ENCODE measurements at regions not wholly inside any gene's neighbourhood (a gene's known extent, or its start where the extent isn't known, plus 50 kb on each side); places are given as distances from the start of the nearest gene placed in this dataset.

- WGBS (ENCODE audit: insufficient coverage), result no CpG with 5 or more reads among the region's 2 CpGs
- Histone ChIP-seq H3K4me1 (ENCODE audit: control insufficient read depth, insufficient read depth, low read length) (no peaks in the 10 kb centered on the region), H3K4me3 (ENCODE audit: low read depth, low read length) (no peak overlapping the region), H3K27ac (ENCODE audit: low read depth, low read length) (no peak overlapping the region), H3K36me3 (ENCODE audit: control insufficient read depth, insufficient read depth, low read length) (no peaks in the 10 kb centered on the region), H3K27me3 (ENCODE audit: control insufficient read depth, insufficient read depth, low read length) (no peaks in the 10 kb centered on the region), H3K9me3 (ENCODE audit: control insufficient read depth, insufficient read depth, low read length) (no peaks in the 10 kb centered on the region)
- DNase-seq (ENCODE audit: low read depth in 4 of 6, low spot score in 6 of 6), result peak in 1 of 6 donors; percentile 50
Observed at GRCh38 chr2:41741951-41742595, 305.7 kb upstream of the PKDCC start.

- DNase-seq (ENCODE audit: low read depth in 4 of 6, low spot score in 6 of 6), result peak in 1 of 6 donors; percentile 81
- Histone ChIP-seq H3K36me3 (ENCODE audit: control insufficient read depth, insufficient read depth, low read length) (no peaks in the 10 kb centered on the region), H3K4me1 (ENCODE audit: control insufficient read depth, insufficient read depth, low read length) (no peaks in the 10 kb centered on the region), H3K27ac (ENCODE audit: low read depth, low read length) (no peak overlapping the region), H3K9me3 (ENCODE audit: control insufficient read depth, insufficient read depth, low read length) (no peaks in the 10 kb centered on the region), H3K4me3 (ENCODE audit: low read depth, low read length) (no peak overlapping the region), H3K27me3 (ENCODE audit: control insufficient read depth, insufficient read depth, low read length) (no peaks in the 10 kb centered on the region)
- no CpG with 5 or more reads among the region's 2 CpGs for WGBS (ENCODE audit: insufficient coverage)
Observed at GRCh38 chr2:41743324-41743723, 304.5 kb upstream of the PKDCC start.

DNA sequence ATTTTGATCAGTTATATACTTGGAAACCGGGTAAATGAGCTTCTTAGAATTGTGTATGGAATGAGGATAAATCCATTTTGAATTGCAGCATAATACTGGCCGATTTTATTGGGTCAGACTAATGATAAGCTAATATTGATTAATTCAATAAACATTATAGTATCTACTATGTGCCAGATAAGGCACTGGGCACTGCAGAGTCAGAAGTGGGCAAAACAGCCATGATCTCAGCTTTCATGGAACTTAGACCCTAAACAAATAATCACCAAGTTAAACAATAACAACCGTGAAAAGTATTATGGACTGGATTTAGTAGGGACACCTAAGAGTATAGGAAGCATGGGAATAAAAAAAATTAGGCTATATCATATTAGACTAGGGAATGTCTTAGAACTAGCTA is 297.0 kb upstream of the PKDCC start:
- no CpG with 5 or more reads among the region's 3 CpGs for WGBS (ENCODE audit: insufficient coverage)
- DNase-seq (ENCODE audit: low read depth in 4 of 6, low spot score in 6 of 6), result no peak

DNA sequence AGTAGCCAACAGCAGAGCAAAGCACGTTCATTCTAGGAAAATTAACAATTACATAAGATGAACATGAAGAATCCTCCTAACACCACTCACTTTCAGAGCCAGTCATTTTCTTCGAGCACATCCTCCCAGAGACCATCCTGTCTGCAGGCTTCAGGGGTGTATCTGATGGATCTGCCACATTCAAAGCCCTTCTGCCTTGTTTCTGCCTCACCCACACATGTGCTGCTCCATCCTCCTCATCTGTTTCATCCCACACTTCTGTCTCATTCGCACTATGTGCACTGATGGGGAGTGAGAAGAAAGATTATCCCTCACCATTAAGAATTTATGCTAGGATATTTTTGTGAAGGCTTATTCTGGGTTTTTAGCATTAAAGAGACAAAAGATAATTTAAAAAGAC is 287.9 kb upstream of the PKDCC start:
- DNase-seq (ENCODE audit: low read depth in 4 of 6, low spot score in 6 of 6), result no peak
- H3K36me3 ChIP-seq (ENCODE audit: control insufficient read depth, insufficient read depth, low read length), result no peaks in the 10 kb centered on the region
- H3K27ac ChIP-seq (ENCODE audit: low read depth, low read length), result no peak overlapping the region
- H3K4me3 ChIP-seq (ENCODE audit: low read depth, low read length), result no peak overlapping the region
- H3K27me3 ChIP-seq (ENCODE audit: control insufficient read depth, insufficient read depth, low read length), result no peaks in the 10 kb centered on the region
- WGBS (ENCODE audit: insufficient coverage), result 88% methylated on average over 1 of the region's 3 CpGs
- H3K4me1 ChIP-seq (ENCODE audit: control insufficient read depth, insufficient read depth, low read length), result no peaks in the 10 kb centered on the region
- no peaks in the 10 kb centered on the region for H3K9me3 ChIP-seq (ENCODE audit: control insufficient read depth, insufficient read depth, low read length)

More for the DNA sequence above, 297.0 kb upstream of the PKDCC start:
- Histone ChIP-seq H3K36me3 (ENCODE audit: control insufficient read depth, insufficient read depth, low read length) (no peaks in the 10 kb centered on the region), H3K9me3 (ENCODE audit: control insufficient read depth, insufficient read depth, low read length) (no peaks in the 10 kb centered on the region), H3K4me3 (ENCODE audit: low read depth, low read length) (no peak overlapping the region), H3K27me3 (ENCODE audit: control insufficient read depth, insufficient read depth, low read length) (no peaks in the 10 kb centered on the region), H3K27ac (ENCODE audit: low read depth, low read length) (no peak overlapping the region), H3K4me1 (ENCODE audit: control insufficient read depth, insufficient read depth, low read length) (no peaks in the 10 kb centered on the region)

DNA sequence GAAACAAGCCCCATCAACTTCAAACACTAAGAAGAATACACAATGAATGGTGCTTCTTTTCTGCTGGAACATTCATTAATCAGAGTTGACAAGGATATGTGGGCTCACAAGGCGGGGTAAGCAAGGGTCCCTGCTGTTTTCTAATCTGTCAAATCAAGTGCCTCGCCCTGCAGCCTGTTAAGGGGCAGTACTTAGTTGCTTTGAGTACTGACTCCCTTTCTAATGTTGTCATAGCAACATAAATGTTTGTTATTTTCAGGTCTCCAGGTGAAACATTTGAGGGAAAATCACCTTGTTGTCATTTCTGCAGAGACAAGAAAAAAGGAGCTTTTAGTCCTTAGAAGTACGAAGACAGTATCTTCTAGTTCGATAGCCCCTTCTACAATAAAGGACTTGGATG is 284.7 kb upstream of the PKDCC start:
- Histone ChIP-seq H3K27me3 (ENCODE audit: control insufficient read depth, insufficient read depth, low read length) (no peaks in the 10 kb centered on the region), H3K27ac (ENCODE audit: low read depth, low read length) (no peak overlapping the region), H3K9me3 (ENCODE audit: control insufficient read depth, insufficient read depth, low read length) (no peaks in the 10 kb centered on the region), H3K36me3 (ENCODE audit: control insufficient read depth, insufficient read depth, low read length) (no peaks in the 10 kb centered on the region), H3K4me3 (ENCODE audit: low read depth, low read length) (no peak overlapping the region), H3K4me1 (ENCODE audit: control insufficient read depth, insufficient read depth, low read length) (no peaks in the 10 kb centered on the region)
- no CpG with 5 or more reads among the region's 4 CpGs for WGBS (ENCODE audit: insufficient coverage)
- DNase-seq (ENCODE audit: low read depth in 4 of 6, low spot score in 6 of 6), result peak in 1 of 6 donors; percentile 48

GRCh38 chr2:41764131-41764530 is 283.7 kb upstream of the PKDCC start:
- Histone ChIP-seq H3K27ac (ENCODE audit: low read depth, low read length) (no peak overlapping the region), H3K9me3 (ENCODE audit: control insufficient read depth, insufficient read depth, low read length) (no peaks in the 10 kb centered on the region), H3K36me3 (ENCODE audit: control insufficient read depth, insufficient read depth, low read length) (no peaks in the 10 kb centered on the region), H3K4me1 (ENCODE audit: control insufficient read depth, insufficient read depth, low read length) (no peaks in the 10 kb centered on the region), H3K27me3 (ENCODE audit: control insufficient read depth, insufficient read depth, low read length) (no peaks in the 10 kb centered on the region), H3K4me3 (ENCODE audit: low read depth, low read length) (no peak overlapping the region)
- DNase-seq (ENCODE audit: low read depth in 4 of 6, low spot score in 6 of 6), result no peak
- WGBS (ENCODE audit: insufficient coverage), result 100% methylated on average over 1 of the region's 1 CpG

DNA sequence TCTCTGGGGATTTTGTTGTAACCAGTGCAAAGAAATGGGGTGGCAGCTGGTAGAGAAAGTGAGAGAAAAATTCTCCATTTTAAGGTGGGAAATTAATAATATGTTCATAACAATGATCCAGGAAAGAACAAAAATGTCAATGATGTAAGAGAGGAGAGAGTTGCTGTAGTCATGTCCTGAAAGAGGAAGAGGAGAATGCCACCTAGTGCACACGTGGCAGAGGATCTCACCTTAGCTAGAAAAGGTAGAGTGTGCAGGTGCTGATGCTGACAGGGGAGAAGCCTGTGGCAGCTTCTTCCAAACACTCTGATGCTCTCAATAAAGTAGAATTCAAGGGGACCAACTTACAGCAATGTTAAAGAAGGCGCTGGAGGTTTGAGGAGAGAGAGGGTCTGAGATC is 282.9 kb upstream of the PKDCC start:
- Histone ChIP-seq H3K27ac (ENCODE audit: low read depth, low read length) (no peak overlapping the region), H3K4me1 (ENCODE audit: control insufficient read depth, insufficient read depth, low read length) (no peaks in the 10 kb centered on the region), H3K4me3 (ENCODE audit: low read depth, low read length) (no peak overlapping the region), H3K27me3 (ENCODE audit: control insufficient read depth, insufficient read depth, low read length) (no peaks in the 10 kb centered on the region), H3K36me3 (ENCODE audit: control insufficient read depth, insufficient read depth, low read length) (no peaks in the 10 kb centered on the region), H3K9me3 (ENCODE audit: control insufficient read depth, insufficient read depth, low read length) (no peaks in the 10 kb centered on the region)
- no CpG with 5 or more reads among the region's 2 CpGs for WGBS (ENCODE audit: insufficient coverage)
- peak in 1 of 6 donors; percentile 48 for DNase-seq (ENCODE audit: low read depth in 4 of 6, low spot score in 6 of 6)

DNA sequence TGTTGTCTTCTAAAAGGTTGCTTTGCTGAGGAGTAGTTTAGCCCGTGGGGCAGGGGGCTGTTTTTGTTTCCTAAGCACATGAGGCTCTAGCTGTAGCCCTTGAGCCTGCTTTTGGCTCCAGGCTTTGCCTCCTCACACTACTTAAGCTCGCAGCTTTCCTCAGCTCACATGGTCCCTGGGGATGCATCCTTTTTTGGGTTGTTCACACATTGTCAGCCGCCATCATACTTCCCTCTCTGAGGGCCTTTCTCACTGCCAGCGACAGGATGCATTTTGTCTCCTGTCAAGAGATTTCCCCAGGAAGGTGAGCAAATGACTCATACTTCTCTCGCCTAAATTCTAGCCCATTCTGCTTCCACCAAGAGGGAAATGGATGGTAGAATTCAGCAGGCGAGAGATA is 279.5 kb upstream of the PKDCC start:
- WGBS (ENCODE audit: insufficient coverage), result 47% methylated on average over 3 of the region's 6 CpGs
- Histone ChIP-seq H3K27me3 (ENCODE audit: control insufficient read depth, insufficient read depth, low read length) (no peaks in the 10 kb centered on the region), H3K9me3 (ENCODE audit: control insufficient read depth, insufficient read depth, low read length) (no peaks in the 10 kb centered on the region), H3K4me3 (ENCODE audit: low read depth, low read length) (no peak overlapping the region), H3K36me3 (ENCODE audit: control insufficient read depth, insufficient read depth, low read length) (no peaks in the 10 kb centered on the region), H3K4me1 (ENCODE audit: control insufficient read depth, insufficient read depth, low read length) (no peaks in the 10 kb centered on the region), H3K27ac (ENCODE audit: low read depth, low read length) (no peak overlapping the region)
- DNase-seq (ENCODE audit: low read depth in 4 of 6, low spot score in 6 of 6), result no peak

- DNase-seq (ENCODE audit: low read depth in 4 of 6, low spot score in 6 of 6), result no peak
- Histone ChIP-seq H3K36me3 (ENCODE audit: control insufficient read depth, insufficient read depth, low read length) (no peaks in the 10 kb centered on the region), H3K27ac (ENCODE audit: low read depth, low read length) (no peak overlapping the region), H3K4me1 (ENCODE audit: control insufficient read depth, insufficient read depth, low read length) (no peaks in the 10 kb centered on the region), H3K27me3 (ENCODE audit: control insufficient read depth, insufficient read depth, low read length) (no peaks in the 10 kb centered on the region), H3K4me3 (ENCODE audit: low read depth, low read length) (no peak overlapping the region), H3K9me3 (ENCODE audit: control insufficient read depth, insufficient read depth, low read length) (peaks cover 4% of the 10 kb centered on the region)
- 88% methylated on average over 1 of the region's 1 CpG for WGBS (ENCODE audit: insufficient coverage)
Observed at GRCh38 chr2:41771710-41772109, 276.1 kb upstream of the PKDCC start.

GRCh38 chr2:41772697-41773096 is 275.1 kb upstream of the PKDCC start:
- no peaks in the 10 kb centered on the region for H3K36me3 ChIP-seq (ENCODE audit: control insufficient read depth, insufficient read depth, low read length)
- H3K4me3 ChIP-seq (ENCODE audit: low read depth, low read length), result no peak overlapping the region
- no peaks in the 10 kb centered on the region for H3K4me1 ChIP-seq (ENCODE audit: control insufficient read depth, insufficient read depth, low read length)
- H3K9me3 ChIP-seq (ENCODE audit: control insufficient read depth, insufficient read depth, low read length), result peaks cover 4% of the 10 kb centered on the region
- DNase-seq (ENCODE audit: low read depth in 4 of 6, low spot score in 6 of 6), result no peak
- H3K27ac ChIP-seq (ENCODE audit: low read depth, low read length), result no peak overlapping the region
- WGBS (ENCODE audit: insufficient coverage), result 100% methylated on average over 1 of the region's 4 CpGs
- no peaks in the 10 kb centered on the region for H3K27me3 ChIP-seq (ENCODE audit: control insufficient read depth, insufficient read depth, low read length)

Data from spinal cord (tissue), 9 donors.